Myocyte (in vitro differentiated cells): ENCODE measurements at regions not wholly inside any gene's neighbourhood (a gene's known extent, or its start where the extent isn't known, plus 50 kb on each side); places are given as distances from the start of the nearest gene placed in this dataset.

Experiments used
- DNase-seq: peaks from one replicate; pipeline ENCODE4 v3.0.0-alpha.2; 2012; ENCODE audit warnings: low read depth

DNA sequence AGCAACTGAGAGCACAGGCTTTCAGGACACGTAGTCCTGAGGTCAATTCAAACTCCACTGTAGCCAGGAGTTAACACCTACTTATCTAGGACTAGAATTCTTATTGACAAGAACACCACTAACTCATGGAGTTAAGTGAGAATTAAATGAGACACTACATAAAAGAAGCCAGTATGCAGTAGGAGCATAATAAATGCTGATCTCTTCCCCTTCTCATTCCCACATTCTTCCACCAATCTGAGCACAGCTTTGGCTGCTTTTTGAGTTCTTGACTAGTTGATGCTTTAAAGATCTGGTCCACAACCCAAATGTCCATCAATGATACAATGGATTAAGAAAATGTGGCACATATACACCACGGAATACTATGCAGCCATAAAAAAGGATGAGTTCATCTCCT is 55.2 kb downstream of the TTC32 start:
- DNase-seq: no peak

DNA sequence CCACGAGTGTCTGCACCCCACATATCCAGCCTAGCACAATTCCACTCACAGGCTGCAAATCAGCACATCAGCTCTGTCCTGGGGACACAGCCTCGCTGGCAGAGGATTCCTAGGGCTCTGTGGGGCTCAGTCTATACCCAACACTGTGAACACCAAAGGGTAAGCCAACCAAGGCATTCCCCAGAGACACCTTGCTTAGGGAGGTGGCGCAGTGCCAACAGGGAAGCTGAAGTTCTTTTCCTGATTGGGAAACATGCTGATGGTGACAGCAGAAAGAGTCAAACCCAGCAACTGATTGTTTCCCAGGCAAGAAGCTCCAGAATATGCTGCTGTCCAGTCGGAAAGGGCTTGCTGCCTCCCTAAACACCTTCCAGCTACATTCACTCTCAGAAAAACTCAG is 55.8 kb downstream of the TTC32 start:
- no peak for DNase-seq

DNA sequence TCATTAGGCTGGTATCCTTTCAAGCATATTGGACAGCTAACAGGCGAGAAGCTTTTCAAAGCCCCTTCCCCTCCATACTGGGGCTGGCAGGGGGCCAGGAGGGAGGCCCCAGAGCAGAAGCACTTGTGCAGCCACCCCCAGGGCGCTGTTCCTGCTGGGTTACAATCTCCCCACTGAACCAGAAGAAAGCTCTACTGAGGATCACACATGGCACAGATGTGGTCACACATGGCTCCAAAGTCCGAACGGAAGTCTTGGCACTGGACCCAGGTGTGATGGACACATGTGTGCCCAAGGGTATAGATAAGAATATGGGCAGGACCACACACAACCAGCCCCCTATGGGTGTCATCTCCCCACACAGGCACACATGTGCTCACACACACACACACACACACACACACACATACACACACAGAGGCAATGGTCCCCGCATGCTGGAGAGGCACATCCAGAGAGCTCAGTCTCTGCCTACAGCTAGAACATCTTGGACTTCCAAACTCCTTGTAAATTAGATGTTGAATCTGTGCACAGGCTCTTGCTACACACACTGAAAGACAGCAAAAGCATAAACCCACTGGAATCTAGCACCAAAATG is 56.4 kb downstream of the TTC32 start:
- no peak for DNase-seq

DNA sequence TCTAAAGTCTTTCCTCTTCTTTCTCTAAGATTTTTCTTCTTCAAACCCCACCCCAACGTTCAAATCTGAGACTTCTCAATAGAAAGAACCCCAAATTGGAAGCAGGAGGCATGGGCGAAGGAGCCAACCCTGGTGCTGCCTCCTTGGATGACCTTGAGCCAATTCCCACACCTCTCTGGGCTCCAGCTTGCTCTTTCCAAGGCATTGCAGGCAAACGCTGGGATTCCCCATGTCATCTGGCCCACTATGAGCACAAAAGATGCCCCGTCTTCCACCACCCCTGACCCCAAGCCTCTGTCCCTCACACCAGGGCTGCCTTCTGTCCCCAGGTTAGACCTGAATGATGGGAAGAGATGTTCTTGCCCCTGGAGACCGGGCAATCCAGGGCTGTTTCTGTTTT is 57.0 kb downstream of the TTC32 start:
- DNase-seq: no peak

DNA sequence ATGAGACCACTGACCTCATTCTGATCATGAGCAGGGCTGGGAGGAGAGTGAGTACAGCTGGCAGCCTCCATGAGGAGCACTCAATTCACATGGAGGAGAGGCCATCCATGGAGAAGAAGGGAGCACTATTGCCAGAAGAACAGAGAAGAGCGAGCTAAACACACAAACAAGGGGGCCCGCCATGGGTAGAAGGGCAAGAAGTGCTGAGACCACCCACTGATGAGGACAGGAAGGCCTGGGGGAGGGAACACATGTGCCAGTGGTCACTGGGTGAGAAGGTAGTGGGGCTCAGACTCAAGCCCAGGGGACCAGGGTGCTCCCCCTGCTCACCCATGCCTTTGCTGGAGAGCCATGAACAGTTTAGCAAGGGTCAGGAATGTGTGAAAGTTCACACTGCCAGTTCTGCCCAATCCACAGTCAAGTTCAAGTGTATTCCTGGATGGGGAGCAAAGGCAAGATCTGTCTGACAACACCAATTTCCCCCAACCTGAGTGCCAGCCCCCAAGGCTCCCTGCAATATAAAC is 57.7 kb downstream of the TTC32 start:
- DNase-seq: no peak

DNA sequence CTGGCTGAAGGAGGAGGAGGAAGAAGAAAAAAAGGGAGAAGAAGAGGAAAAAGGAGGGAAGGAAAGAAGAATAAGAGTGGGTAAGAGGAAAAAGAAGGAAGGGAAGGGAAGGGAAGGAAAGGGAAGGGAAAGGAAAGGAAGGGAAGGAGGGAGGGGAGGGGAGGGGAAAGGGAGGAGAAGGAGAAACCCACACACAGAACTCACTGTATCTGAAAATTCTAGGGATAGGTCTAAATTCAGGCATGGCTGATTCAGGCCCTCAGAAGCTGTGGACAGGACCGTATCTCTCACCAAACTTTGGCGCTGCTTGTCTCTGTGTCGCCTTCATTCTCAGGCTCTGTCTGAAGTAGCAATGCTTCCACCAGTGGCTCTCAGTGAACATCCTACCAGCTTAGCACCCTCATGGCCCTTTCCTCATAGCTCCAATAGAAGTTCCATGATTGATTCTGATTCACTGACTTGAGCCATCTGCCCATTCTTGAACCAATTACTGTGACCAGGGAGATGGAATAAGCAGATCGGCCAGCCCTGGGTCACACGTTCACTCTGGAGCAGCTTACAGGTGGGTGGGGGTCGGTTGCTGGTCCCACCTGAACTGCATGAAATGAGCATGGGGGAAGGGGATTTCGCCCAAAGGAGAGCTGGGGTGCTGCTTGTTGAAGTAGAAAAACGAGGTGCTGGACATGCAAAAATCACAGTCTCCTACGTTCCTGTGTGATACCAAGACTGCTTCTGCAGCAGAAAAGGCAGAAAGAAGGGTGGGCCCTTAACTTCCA is 59.7 kb downstream of the TTC32 start:
- no peak for DNase-seq

DNA sequence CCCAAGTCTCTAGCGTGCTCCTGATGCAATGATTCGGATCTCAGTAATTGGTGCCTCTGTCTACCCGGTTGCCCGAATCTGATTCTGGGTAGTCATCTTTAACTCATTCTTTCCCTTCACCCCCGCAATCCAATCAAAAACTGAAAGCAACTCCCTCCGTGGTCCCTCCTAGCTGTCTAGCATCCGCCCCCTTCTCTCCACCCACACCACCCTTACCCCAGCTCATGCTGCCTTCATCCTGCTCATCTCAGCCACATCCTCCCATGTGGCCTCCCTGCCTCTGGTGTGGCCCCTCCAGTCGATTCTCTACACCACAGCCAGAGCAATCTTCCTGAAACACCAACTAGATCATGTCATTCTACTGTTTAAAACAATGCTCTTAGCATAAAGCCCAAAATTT is 62.3 kb downstream of the TTC32 start:
- no peak for DNase-seq

DNA sequence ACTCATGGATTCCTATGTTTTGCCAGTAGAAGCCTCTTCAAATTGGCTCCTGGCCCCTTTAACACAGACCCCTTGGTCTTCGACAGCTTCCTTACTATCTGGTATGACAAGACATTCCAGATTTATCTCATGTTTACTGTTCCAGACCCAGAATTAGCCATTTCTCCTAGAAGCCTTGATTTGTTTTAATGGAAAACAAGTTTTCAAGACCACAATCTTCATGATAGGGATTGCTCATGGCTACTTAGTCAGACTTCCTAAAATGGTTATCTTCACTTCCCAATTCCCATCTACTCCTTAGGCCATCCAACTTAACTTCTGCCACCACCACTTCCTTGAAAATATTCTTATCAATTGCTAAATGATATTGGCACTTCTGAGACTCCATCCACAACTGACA is 63.2 kb downstream of the TTC32 start:
- no peak for DNase-seq

DNA sequence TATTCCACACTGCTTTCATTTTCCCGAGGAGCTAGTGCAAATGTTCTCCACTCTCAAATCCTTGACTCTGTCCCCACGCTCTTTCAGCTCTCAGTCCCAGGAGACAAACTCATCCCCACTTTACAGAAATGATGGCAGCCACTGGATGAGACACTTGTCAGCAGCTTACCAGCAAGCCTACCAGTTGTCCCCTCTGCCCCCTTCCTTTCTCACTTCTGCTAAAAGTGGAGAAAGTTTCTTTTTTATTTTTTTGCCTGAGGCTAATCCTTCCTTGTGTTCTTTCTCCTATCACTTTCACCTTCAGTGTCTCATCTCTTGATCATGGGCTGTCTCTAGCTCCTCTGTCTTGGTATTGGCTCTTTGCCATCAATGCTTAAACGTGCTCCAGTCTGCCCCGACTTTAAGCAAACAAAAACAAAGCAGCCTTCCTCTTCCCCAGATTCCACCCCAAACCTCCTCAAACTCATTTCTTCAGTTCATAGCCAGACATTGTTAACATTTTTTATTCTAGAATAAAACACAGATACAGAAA is 64.5 kb downstream of the TTC32 start:
- peak; percentile 6 for DNase-seq

DNA sequence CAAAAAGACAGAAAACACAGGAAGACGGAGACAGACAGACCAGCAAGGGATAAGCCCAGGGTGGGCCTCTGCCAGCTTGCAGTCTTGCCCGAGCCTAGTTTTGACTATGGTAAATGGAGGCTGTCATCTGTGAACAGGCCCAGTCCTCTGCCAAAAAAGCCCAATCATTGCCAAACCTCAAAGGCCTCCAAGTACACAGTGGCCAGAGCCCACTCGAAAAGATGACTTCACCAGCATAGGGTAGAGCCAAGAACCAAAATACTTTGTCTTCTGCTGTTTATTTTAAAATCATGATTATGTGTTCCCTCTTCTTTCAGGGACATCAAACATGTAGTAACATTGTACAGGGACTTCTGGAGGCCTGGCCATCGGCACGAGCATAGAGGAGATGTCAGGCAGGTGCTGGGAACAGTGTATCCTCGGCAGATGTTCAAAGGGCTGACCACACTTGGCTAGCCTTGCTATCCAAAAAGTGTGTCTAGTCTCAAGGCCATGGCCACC is 66.0 kb downstream of the TTC32 start:
- DNase-seq: no peak

DNA sequence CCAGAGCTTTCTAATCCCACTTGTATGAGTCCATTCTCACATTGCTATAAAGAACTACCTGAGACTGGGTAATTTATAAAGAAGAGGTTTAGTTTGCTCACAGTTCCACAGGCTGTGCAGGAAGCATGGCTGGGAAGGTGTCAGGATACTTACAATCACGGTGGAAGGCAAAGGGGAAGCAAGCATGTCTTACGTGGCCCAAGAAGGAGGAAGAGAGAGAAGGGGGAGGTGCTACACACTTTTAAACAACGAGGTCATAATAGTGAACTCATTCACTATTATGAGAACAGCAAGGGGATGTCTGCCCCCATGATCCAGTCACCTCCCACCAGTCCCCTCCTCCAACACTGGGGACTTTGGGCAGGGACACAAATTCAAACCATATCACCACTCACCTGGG is 67.8 kb downstream of the TTC32 start:
- DNase-seq: no peak

DNA sequence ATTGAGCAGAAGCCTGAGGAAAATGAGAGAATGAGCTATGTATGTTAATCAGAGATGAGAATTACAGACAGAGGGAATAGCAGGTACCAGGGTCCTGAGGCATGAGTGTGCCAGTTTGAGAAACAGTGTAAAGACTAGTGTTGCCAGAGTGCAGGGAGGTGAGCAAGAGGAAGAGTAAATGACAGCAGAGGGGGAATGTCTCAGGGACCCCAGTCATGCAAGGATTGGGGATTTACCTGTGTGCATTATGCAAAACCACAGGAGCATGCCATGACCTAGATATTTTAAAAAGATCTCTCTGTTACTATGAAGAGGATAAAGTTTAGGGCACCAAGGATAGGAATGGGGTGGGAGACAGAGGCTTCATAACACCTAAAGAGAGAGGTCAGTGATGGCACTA is 72.1 kb downstream of the TTC32 start:
- no peak for DNase-seq

DNA sequence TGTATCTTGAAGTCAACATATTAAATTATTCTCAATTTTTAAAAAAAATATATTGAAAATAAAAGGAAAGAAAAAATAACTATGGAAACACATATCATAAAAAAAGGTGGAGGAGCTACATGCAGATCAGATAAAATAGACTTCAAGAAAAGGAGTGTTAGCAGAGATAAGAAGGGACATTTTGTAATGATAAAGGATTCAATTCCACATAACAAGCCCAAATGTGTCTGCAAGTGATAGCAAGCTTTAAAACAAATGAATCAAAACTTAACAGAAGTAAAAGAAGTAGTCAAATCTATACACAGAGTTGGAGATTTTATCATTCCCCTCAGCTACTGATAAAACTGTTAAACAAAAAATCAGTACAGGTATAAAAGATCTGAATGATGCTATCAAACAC is 74.9 kb downstream of the TTC32 start:
- DNase-seq: no peak

DNA sequence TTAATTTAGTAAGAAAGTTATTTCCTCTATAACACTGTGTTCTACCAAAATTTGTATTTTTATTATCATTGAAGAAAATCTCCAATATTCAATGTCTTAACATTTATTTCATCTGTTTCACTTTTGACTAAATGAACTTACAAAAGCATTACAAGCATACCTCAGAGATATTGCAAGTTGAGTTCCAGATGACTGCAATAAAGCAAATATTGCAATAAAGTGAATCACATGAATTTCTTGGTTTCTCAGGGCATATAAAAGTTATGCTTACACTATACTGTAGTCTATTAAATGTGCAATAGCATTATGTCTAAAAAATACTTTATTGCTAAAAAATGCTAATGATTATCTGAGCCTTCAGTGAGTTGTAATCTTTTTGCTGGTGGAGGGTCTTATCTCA is 78.3 kb downstream of the TTC32 start:
- DNase-seq: no peak

DNA sequence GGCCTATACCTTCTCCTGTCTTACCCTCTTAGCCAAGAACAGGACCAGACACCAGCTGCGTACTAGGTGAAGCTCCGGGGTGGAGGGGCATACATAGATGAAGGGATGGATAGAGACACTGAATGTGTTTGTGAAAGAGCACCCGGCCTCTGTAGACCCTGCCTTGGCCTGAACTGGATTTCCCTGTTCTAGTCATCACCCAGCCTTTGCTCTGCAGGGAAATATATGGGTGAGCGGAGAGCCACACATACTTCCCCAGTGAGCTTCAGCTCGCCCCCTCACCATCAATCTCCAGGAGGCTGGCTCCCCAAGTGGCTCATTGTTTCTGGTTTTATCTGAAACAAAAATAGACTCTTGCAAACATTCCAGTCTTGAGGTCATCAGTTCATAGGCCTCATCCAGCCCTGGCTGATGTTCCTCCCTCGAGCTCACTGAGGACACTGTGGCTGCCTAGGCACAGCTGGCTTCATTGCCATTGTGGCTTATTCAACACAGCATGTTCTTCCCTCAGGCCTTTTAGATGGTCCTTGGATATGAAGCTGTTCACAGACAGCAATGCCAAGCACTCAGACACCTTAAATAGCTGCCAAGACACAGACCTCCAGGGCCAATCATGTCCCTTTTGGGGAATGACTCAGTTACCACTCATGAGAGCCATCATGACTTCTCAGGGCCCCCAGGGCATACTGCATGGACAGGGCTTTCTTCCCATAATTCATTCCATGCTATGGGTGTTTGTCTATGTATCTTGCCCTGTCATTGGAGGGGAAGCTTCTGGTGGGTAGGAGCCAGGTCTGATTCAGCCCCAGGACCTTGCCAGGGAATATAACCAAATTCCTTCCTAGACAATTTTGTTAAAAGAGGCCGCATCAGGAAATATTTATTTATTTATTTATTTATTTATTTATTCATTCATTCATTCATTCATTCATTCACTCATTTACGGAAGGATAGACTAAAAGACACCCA is 82.4 kb downstream of the TTC32 start:
- DNase-seq: peak; percentile 82

DNA sequence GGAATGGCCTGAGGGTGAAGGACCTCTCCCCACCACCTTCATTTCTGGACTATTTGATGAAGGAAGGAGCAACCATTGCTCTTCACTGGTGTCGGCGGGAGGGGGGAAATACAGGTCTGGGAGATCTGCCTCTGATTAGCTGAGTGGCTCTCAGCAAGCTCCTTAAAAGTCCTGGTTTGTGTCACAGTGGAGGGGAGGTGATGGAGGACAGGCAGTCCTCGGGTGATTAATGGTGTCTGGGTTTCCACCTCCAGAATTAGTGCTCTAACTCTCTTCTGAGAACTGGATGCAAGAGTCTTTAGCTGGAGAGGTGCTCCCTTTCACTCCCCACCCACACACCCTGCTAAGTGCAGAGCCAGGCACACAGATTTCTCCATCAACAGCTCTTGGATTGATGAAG is 83.2 kb downstream of the TTC32 start:
- DNase-seq: no peak

DNA sequence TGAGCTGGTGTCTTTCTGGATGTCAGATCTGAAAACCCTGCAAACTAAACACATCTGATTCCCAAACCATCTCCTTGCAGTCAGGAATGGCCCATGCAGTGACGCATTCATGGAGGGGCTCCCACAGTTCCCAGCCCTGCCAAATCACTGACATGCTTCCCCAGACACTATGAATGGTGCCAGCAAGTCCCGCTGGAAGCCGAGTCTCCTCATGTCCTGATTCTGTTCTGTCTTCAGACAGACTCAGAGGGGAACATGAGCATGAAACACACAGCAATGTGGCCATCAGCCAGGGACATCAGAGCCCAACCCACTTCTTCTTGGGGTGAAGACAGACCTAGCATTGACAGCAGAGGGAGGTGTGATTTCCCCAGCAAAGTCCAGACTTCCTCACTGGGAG is 83.7 kb downstream of the TTC32 start:
- DNase-seq: no peak

DNA sequence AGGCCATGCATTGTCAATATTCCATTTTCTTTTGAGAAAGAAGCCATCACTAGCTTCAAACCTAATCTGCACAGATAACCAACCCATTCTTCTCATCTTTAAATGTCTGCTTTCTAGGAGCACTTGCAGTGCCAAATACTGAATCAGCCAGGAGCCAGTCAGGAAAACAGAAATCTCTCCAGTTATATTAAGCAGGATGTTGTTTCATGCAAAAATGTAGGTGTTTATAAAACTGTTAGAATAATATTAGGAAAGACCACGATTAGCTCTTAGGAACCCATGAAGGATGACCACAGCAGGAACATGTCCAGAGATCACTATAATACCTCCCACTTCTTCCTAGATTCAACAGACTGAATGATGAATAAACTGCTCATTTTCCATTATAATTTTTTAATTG is 86.0 kb downstream of the TTC32 start:
- no peak for DNase-seq

DNA sequence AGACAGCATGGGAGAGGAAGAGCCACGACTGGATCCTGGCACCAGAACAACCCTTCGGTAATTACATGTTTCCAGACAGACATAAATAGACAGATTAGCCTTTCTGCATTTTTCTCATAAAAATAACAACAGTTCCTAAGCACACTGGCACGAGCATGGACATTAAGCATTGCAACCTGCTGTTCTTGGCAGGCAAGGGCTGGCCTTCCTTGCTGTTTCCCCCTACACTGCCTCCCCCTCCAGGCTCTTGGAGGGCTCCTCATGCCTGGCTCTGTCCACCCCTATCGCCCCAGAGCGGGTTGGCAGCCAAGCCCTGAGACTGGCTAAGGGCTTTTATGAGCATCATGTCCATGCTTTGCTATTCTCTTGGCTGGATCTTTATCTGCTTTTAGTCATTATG is 89.6 kb downstream of the TTC32 start:
- DNase-seq: no peak

DNA sequence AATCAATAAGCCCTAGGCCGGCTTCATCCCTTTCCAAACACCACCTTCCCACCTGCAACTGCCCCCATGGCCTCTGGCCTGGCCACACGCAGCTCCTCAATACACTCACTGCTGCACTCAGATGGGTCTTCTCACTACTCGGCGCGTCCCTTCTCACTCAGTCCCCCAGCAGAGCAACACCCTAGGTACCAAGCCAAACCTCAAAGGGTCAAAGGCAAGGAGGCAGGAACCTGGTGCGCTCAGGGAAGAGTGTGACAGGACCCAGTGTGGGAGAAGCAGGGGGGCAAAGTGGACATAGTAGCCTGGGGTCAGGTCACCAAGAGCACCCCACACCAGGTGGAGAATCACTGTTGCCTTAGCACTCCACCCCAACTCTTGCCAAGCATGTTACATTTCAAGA is 90.6 kb downstream of the TTC32 start:
- no peak for DNase-seq

DNA sequence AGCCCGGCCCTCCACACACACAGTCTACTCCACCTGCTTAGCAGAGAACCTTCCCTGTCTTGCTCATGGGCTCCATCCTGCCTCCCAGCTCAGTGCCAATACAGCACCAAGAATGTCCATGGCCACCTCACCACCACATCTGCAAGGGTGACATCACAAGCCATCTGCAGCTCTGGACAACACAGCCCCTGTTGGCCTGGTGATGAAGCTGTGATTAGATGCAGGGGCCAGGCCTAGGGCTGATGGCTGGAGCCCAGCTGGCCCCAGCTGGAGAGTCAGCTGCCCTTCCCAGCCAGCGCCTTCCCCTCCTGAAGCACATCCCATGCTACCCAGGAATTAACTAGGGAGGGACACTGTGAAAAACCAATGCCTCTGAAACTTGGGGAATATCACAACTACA is 91.1 kb downstream of the TTC32 start:
- peak; percentile 42 for DNase-seq

DNA sequence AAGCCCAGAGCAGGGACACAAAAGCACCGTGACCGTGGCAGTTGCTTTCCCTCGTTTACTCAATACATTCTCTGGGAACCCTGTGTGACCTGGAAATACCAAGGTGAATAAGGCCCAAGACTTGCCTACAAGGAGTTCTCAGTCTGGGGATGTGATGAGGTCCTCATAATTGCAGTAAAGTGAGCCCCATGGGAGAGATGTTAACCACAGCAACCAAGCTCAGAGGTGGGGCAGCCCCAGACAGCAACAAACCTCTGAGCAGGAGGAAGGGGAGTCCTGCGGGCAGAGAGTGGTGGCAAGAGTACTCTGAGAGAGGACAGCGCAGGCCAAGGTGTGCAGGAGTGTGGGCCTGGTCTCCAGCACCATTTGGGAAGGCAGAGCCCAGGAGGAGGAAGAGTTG is 91.6 kb downstream of the TTC32 start:
- no peak for DNase-seq
